ENCODE measurements at regions not wholly inside any gene's neighbourhood (a gene's known extent, or its start where the extent isn't known, plus 50 kb on each side); places are given as distances from the start of the nearest gene placed in this dataset.
A peak's percentile ranks its signal among the peaks of the same experiment; 100 is the strongest.

GRCh38 chr3:145177828-145178227, 983.2 kb downstream of the PLOD2 start:
- H3K79me2 ChIP-seq (ENCODE audit: control insufficient read depth, insufficient read depth, low read length), result no peaks in the 10 kb centered on the region
- no peak overlapping the region for H3K27ac ChIP-seq (ENCODE audit: control insufficient read depth, insufficient read depth, low read length)
- no peak overlapping the region for H3K9ac ChIP-seq (ENCODE audit: control insufficient read depth, extremely low read depth, insufficient read depth, low read length)
- H3K4me1 ChIP-seq (ENCODE audit: control insufficient read depth, extremely low read depth, insufficient read depth, low read length), result peaks cover 3% of the 10 kb centered on the region
- DNase-seq (ENCODE audit: low read depth, low spot score), result no peak
- H3K27me3 ChIP-seq (ENCODE audit: control insufficient read depth, extremely low read depth, insufficient read depth, low read length), result no peaks in the 10 kb centered on the region
- no peak for TF ChIP-seq EZH2 (IDR thresholded peaks at IDR 0.05; ENCODE audit: low read length)
- no peak for TF ChIP-seq CTCF (optimal IDR thresholded peaks at IDR 0.05 in 1 of 3, IDR thresholded peaks at IDR 0.05 in 1 of 3, conservative IDR thresholded peaks at IDR 0.05 in 1 of 3; ENCODE audit: extremely low read depth in 1 of 3, insufficient read depth in 2 of 3, low read length in 3 of 3)
- dilution Hi-C loops (cut with MboI; ENCODE audit: extremely low pct_ligation_motif_present, low sequenced_read_pairs), result no loop called here
- H3K9me3 ChIP-seq (ENCODE audit: control insufficient read depth, low read depth, low read length), result no peaks in the 10 kb centered on the region
- H3K4me3 ChIP-seq (ENCODE audit: control insufficient read depth in 2 of 3, extremely low read depth in 1 of 3, insufficient read depth in 2 of 3, low read depth in 1 of 3, low read length in 3 of 3), result no peak overlapping the region
- no peak overlapping the region for H3K4me2 ChIP-seq (ENCODE audit: control insufficient read depth, extremely low read depth, insufficient read depth, low read depth, low read length)
- no peaks in the 10 kb centered on the region for H4K20me1 ChIP-seq (ENCODE audit: control insufficient read depth, extremely low read depth, insufficient read depth, low read length)
- no peaks in the 10 kb centered on the region for H3K9me1 ChIP-seq (ENCODE audit: control insufficient read depth, extremely low read depth, insufficient read depth, low read length)
- no peak overlapping the region for H2AFZ ChIP-seq (ENCODE audit: control insufficient read depth, low read length)
- FAIRE-seq, result no peak
- no peaks in the 10 kb centered on the region for H3K36me3 ChIP-seq (ENCODE audit: control insufficient read depth in 2 of 2, extremely low read depth in 1 of 2, insufficient read depth in 2 of 2, low read length in 2 of 2)

GRCh38 chr3:145182196-145182911, 978.6 kb downstream of the PLOD2 start:
- FAIRE-seq (no peak), DNase-seq (ENCODE audit: low read depth, low spot score) (no peak)
- dilution Hi-C loops (cut with MboI; ENCODE audit: extremely low pct_ligation_motif_present, low sequenced_read_pairs), result no loop called here
- Histone ChIP-seq H3K9me3 (ENCODE audit: control insufficient read depth, low read depth, low read length) (no peaks in the 10 kb centered on the region), H3K9me1 (ENCODE audit: control insufficient read depth, extremely low read depth, insufficient read depth, low read length) (no peaks in the 10 kb centered on the region), H3K79me2 (ENCODE audit: control insufficient read depth, insufficient read depth, low read length) (no peaks in the 10 kb centered on the region), H3K4me2 (ENCODE audit: control insufficient read depth, extremely low read depth, insufficient read depth, low read depth, low read length) (peak overlapping the region; percentile 69), H3K27me3 (ENCODE audit: control insufficient read depth, extremely low read depth, insufficient read depth, low read length) (no peaks in the 10 kb centered on the region), H3K36me3 (ENCODE audit: control insufficient read depth in 2 of 2, extremely low read depth in 1 of 2, insufficient read depth in 2 of 2, low read length in 2 of 2) (no peaks in the 10 kb centered on the region), H2AFZ (ENCODE audit: control insufficient read depth, low read length) (peak overlapping the region; percentile 91), H3K27ac (ENCODE audit: control insufficient read depth, insufficient read depth, low read length) (no peak overlapping the region), H4K20me1 (ENCODE audit: control insufficient read depth, extremely low read depth, insufficient read depth, low read length) (no peaks in the 10 kb centered on the region), H3K4me1 (ENCODE audit: control insufficient read depth, extremely low read depth, insufficient read depth, low read length) (peaks cover 3% of the 10 kb centered on the region), H3K4me3 (ENCODE audit: control insufficient read depth in 2 of 3, extremely low read depth in 1 of 3, insufficient read depth in 2 of 3, low read depth in 1 of 3, low read length in 3 of 3) (peak overlapping the region in 2 of 3 experiments; percentile 51 to 60), H3K9ac (ENCODE audit: control insufficient read depth, extremely low read depth, insufficient read depth, low read length) (peak overlapping the region; percentile 49)
- no peak for TF ChIP-seq CTCF (optimal IDR thresholded peaks at IDR 0.05 in 1 of 3, IDR thresholded peaks at IDR 0.05 in 1 of 3, conservative IDR thresholded peaks at IDR 0.05 in 1 of 3; ENCODE audit: extremely low read depth in 1 of 3, insufficient read depth in 2 of 3, low read length in 3 of 3)
- TF ChIP-seq EZH2 (IDR thresholded peaks at IDR 0.05; ENCODE audit: low read length), result no peak
